ENCODE measurements at regions not wholly inside any gene's neighbourhood (a gene's known extent, or its start where the extent isn't known, plus 50 kb on each side); places are given as distances from the start of the nearest gene placed in this dataset.
"Not testable (repeated sequence)": the region's sequence is repeated elsewhere in the genome, so short reads cannot be mapped to it uniquely, and the experiment has no call there.

- no peak overlapping the region for H3K4me3 Mint-ChIP-seq
- H3K4me3 ChIP-seq (ENCODE audit: low read length) = no peak overlapping the region
- no peaks in the 10 kb centered on the region for H3K27me3 Mint-ChIP-seq (ENCODE audit: low read depth in 2 of 2)
- H3K27me3 ChIP-seq (ENCODE audit: control insufficient read depth, insufficient read depth, low read length) = no peaks in the 10 kb centered on the region
- H3K36me3 Mint-ChIP-seq = no peaks in the 10 kb centered on the region
- H3K27ac Mint-ChIP-seq = no peak overlapping the region
- peaks cover 0 to 2% of the 10 kb centered on the region in 2 donors for H3K9me3 Mint-ChIP-seq
- no peak overlapping the region for H3K27ac ChIP-seq (ENCODE audit: low read length)
- no peaks in the 10 kb centered on the region for H3K9me3 ChIP-seq (ENCODE audit: control insufficient read depth, insufficient read depth, low read length)
- ATAC-seq = no peak
- H3K4me1 Mint-ChIP-seq = no peaks in the 10 kb centered on the region
- no peaks in the 10 kb centered on the region for H3K36me3 ChIP-seq (ENCODE audit: control insufficient read depth, insufficient read depth, low read length)
- DNase-seq = no peak
- WGBS (ENCODE audit: insufficient coverage) = 95% methylated on average over 4 of the region's 7 CpGs
- intact Hi-C loops (cut with micrococcal nuclease) = no loop called here
- TF ChIP-seq CTCF (IDR thresholded peaks at IDR 0.05) = no peak
- H3K4me1 ChIP-seq (ENCODE audit: control insufficient read depth, insufficient read depth, low read length) = no peaks in the 10 kb centered on the region
Observed at GRCh38 chr6:8839626-8840025, 404.3 kb upstream of the SLC35B3 start.

- ATAC-seq = no peak
- intact Hi-C loops (cut with micrococcal nuclease) = no loop called here
Observed at GRCh38 chr6:8837343-8837742, 402.0 kb upstream of the SLC35B3 start.

GRCh38 chr6:8832695-8833094, 397.4 kb upstream of the SLC35B3 start:
- H3K4me1 ChIP-seq (ENCODE audit: control insufficient read depth, insufficient read depth, low read length); intact Hi-C loops (cut with micrococcal nuclease); H3K9me3 ChIP-seq (ENCODE audit: control insufficient read depth, insufficient read depth, low read length); H3K36me3 Mint-ChIP-seq; H3K27ac ChIP-seq (ENCODE audit: low read length); H3K4me3 ChIP-seq (ENCODE audit: low read length); H3K4me3 Mint-ChIP-seq; ATAC-seq; H3K36me3 ChIP-seq (ENCODE audit: control insufficient read depth, insufficient read depth, low read length); DNase-seq; H3K27ac Mint-ChIP-seq; H3K27me3 ChIP-seq (ENCODE audit: control insufficient read depth, insufficient read depth, low read length); H3K4me1 Mint-ChIP-seq; H3K27me3 Mint-ChIP-seq (ENCODE audit: low read depth in 2 of 2); H3K9me3 Mint-ChIP-seq: not testable (repeated sequence)
- WGBS (ENCODE audit: insufficient coverage) = 100% methylated on average over 2 of the region's 3 CpGs

More at GRCh38 chr6:8837343-8837742, 402.0 kb upstream of the SLC35B3 start:
- Mint-ChIP-seq H3K27me3 (ENCODE audit: low read depth in 2 of 2) (no peaks in the 10 kb centered on the region), H3K9me3 (peaks cover 0 to 2% of the 10 kb centered on the region in 2 donors), H3K4me3 (no peak overlapping the region), H3K36me3 (no peaks in the 10 kb centered on the region), H3K27ac (no peak overlapping the region), H3K4me1 (no peaks in the 10 kb centered on the region)
- no peak for TF ChIP-seq CTCF (IDR thresholded peaks at IDR 0.05)
- Histone ChIP-seq H3K27ac (ENCODE audit: low read length) (no peak overlapping the region), H3K36me3 (ENCODE audit: control insufficient read depth, insufficient read depth, low read length) (no peaks in the 10 kb centered on the region), H3K27me3 (ENCODE audit: control insufficient read depth, insufficient read depth, low read length) (no peaks in the 10 kb centered on the region), H3K9me3 (ENCODE audit: control insufficient read depth, insufficient read depth, low read length) (no peaks in the 10 kb centered on the region), H3K4me1 (ENCODE audit: control insufficient read depth, insufficient read depth, low read length) (no peaks in the 10 kb centered on the region), H3K4me3 (ENCODE audit: low read length) (no peak overlapping the region)
- no peak for DNase-seq
- WGBS (ENCODE audit: insufficient coverage) = 100% methylated on average over 1 of the region's 2 CpGs

GRCh38 chr6:8831366-8832152, 396.2 kb upstream of the SLC35B3 start:
- DNase-seq (no peak), ATAC-seq (no peak)
- Mint-ChIP-seq H3K4me1 (no peaks in the 10 kb centered on the region), H3K4me3 (no peak overlapping the region), H3K36me3 (peaks cover 2% of the 10 kb centered on the region), H3K9me3 (peaks cover 3% of the 10 kb centered on the region in 2 donors), H3K27me3 (ENCODE audit: low read depth in 2 of 2) (no peaks in the 10 kb centered on the region), H3K27ac (no peak overlapping the region)
- no peak overlapping the region for H3K4me3 ChIP-seq (ENCODE audit: low read length)
- WGBS (ENCODE audit: insufficient coverage) = 75% methylated on average over 11 of the region's 11 CpGs
- TF ChIP-seq CTCF (IDR thresholded peaks at IDR 0.05) = no peak
- no peaks in the 10 kb centered on the region for H3K4me1 ChIP-seq (ENCODE audit: control insufficient read depth, insufficient read depth, low read length)
- intact Hi-C loops (cut with micrococcal nuclease) = no loop called here
- H3K36me3 ChIP-seq (ENCODE audit: control insufficient read depth, insufficient read depth, low read length) = no peaks in the 10 kb centered on the region
- H3K27me3 ChIP-seq (ENCODE audit: control insufficient read depth, insufficient read depth, low read length) = no peaks in the 10 kb centered on the region
- no peaks in the 10 kb centered on the region for H3K9me3 ChIP-seq (ENCODE audit: control insufficient read depth, insufficient read depth, low read length)
- no peak overlapping the region for H3K27ac ChIP-seq (ENCODE audit: low read length)

All from natural killer cell (primary cell).